Cardiac muscle cell (in vitro differentiated cells and primary cell): ENCODE measurements at regions not wholly inside any gene's neighbourhood (a gene's known extent, or its start where the extent isn't known, plus 50 kb on each side); places are given as distances from the start of the nearest gene placed in this dataset.

Experiments
- DNase-seq, 2 donors: peaks; one replicate each; pipeline versions ENCODE4 v3.0.0 to v3.0.0-alpha.2; 2010 to 2017; ENCODE audit warnings: low read depth in 1 of 2, low spot score in 1 of 2
- H3K27ac ChIP-seq: fragments of 200-600 bp; sonication (generic); 2 replicates; pipeline ENCODE4 v1.5.1; 2016
- H3K27me3 ChIP-seq: fragments of 200-600 bp; sonication (generic); 2 replicates; pipeline ENCODE4 v1.6.0; 2016; ENCODE audit warnings: control low read depth
- H3K36me3 ChIP-seq: fragments of 200-600 bp; sonication (generic); 2 replicates; pipeline ENCODE4 v1.5.1; 2016; ENCODE audit warnings: control low read depth
- H3K4me1 ChIP-seq: fragments of 200-600 bp; sonication (generic); 2 replicates; pipeline ENCODE4 v1.8.1; 2017; ENCODE audit warnings: low read depth, mild to moderate bottlenecking, mixed run types
- H3K4me3 ChIP-seq: fragments of 200-600 bp; sonication (generic); 2 replicates; pipeline ENCODE4 v1.5.1; 2016; ENCODE audit warnings: mild to moderate bottlenecking
- H3K9me3 ChIP-seq: fragments of 200-600 bp; sonication (generic); 2 replicates; pipeline ENCODE4 v1.5.1; 2017; ENCODE audit warnings: low read depth, mild to moderate bottlenecking, control low read depth
- TF ChIP-seq, protein P1 (sequence below): IDR thresholded peaks from 2 replicates; pipeline ENCODE4 v1.5.1; 2012; ENCODE audit warnings: low read depth, mild to moderate bottlenecking, low read length

DNA sequence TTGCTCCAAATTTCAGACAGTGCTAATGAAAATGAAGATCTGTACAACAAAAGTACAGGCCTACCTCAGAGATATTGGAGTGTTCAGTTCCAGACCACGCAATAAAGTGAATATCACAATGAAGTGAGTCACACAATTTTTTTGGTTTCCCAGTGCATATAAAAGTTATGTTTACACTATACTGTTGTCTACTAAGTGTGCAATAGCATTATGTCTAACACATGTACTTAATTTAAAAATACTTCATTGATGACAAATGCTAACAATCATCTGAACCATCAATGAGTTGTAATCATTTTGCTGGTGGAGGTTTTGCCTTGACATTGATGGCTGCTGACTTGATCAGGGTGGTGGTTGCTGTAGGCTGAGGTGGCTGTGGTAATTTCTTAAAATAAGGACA is 60.6 kb upstream of the E2F8 start:
- no peaks in the 10 kb centered on the region for H3K27me3 ChIP-seq
- DNase-seq, result no peak
- no peak overlapping the region for H3K27ac ChIP-seq
- no peaks in the 10 kb centered on the region for H3K9me3 ChIP-seq
- TF ChIP-seq, protein P1, sequence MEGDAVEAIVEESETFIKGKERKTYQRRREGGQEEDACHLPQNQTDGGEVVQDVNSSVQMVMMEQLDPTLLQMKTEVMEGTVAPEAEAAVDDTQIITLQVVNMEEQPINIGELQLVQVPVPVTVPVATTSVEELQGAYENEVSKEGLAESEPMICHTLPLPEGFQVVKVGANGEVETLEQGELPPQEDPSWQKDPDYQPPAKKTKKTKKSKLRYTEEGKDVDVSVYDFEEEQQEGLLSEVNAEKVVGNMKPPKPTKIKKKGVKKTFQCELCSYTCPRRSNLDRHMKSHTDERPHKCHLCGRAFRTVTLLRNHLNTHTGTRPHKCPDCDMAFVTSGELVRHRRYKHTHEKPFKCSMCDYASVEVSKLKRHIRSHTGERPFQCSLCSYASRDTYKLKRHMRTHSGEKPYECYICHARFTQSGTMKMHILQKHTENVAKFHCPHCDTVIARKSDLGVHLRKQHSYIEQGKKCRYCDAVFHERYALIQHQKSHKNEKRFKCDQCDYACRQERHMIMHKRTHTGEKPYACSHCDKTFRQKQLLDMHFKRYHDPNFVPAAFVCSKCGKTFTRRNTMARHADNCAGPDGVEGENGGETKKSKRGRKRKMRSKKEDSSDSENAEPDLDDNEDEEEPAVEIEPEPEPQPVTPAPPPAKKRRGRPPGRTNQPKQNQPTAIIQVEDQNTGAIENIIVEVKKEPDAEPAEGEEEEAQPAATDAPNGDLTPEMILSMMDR, result no peak
- no peak overlapping the region for H3K4me3 ChIP-seq
- H3K4me1 ChIP-seq, result no peaks in the 10 kb centered on the region
- H3K36me3 ChIP-seq, result no peaks in the 10 kb centered on the region

DNA sequence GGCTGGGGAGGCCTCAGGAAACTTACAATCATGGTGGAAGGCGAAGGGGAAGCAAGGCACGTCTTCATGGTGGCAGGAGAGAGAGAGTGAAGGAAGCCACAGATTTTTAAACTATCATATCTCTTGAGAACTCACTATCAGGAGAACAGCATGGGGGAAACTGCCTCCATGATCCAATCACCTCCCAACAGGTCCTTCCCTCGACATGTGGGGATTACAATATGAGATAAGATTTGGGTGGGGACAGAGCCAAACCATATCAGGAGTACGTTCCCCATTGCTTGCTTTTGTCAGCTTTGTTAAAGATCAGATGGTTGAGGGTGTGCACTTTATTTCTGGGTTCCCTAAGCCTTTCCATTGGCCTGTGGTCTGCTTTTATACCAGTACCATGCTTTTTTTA is 53.7 kb upstream of the E2F8 start:
- DNase-seq, result no peak
- Histone ChIP-seq H3K27ac (no peak overlapping the region), H3K27me3 (no peaks in the 10 kb centered on the region), H3K4me3 (no peak overlapping the region), H3K9me3 (no peaks in the 10 kb centered on the region), H3K4me1 (no peaks in the 10 kb centered on the region), H3K36me3 (no peaks in the 10 kb centered on the region)
- TF ChIP-seq, protein P1, result no peak

DNA sequence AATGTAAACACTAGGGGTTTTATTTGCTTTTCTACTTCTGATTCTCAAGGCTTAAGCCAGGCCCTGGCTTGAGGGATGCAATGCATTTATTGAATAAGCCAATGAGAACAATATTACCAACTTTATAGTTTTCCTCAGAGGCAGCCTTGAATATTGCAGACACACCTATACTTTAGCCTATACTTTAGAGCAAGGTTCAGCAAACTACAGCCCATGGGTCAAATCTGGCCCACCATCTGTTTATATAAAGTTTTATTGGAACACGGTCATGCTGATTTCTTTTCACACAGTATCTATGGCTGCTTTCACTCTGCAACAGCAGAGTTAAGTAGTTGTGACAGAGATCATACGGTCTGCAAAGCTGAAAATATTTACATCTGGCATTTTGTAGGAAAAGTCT is 50.3 kb upstream of the E2F8 start:
- no peaks in the 10 kb centered on the region for H3K4me1 ChIP-seq
- no peak for DNase-seq
- H3K9me3 ChIP-seq, result no peaks in the 10 kb centered on the region
- H3K27me3 ChIP-seq, result no peaks in the 10 kb centered on the region
- TF ChIP-seq, protein P1, result no peak
- no peak overlapping the region for H3K27ac ChIP-seq
- no peak overlapping the region for H3K4me3 ChIP-seq
- no peaks in the 10 kb centered on the region for H3K36me3 ChIP-seq
